Left ventricle myocardium superior (tissue), 1 donor: ENCODE measurements at regions not wholly inside any gene's neighbourhood (a gene's known extent, or its start where the extent isn't known, plus 50 kb on each side); places are given as distances from the start of the nearest gene placed in this dataset.
"Not testable (repeated sequence)": the region's sequence is repeated elsewhere in the genome, so short reads cannot be mapped to it uniquely, and the experiment has no call there.

Source experiments
- ATAC-seq: fragments of 200-7000 bp; cut with Tn5 transposase; one replicate; pipeline ENCODE4 v1.9.1; 2020; ENCODE audit warnings: mild to moderate bottlenecking, moderate library complexity
- DNase-seq: peaks from one replicate; pipeline ENCODE4 v3.0.0-alpha.2; 2020
- intact Hi-C: fragments of 100-400 bp; cut with micrococcal nuclease; formaldehyde crosslinking; loops from one replicate; pipeline ENCODE4 v1.11.0; 2022
- donor health status: DM: no; HTN: yes; CAD: no; lungs with severe emphysema.

DNA sequence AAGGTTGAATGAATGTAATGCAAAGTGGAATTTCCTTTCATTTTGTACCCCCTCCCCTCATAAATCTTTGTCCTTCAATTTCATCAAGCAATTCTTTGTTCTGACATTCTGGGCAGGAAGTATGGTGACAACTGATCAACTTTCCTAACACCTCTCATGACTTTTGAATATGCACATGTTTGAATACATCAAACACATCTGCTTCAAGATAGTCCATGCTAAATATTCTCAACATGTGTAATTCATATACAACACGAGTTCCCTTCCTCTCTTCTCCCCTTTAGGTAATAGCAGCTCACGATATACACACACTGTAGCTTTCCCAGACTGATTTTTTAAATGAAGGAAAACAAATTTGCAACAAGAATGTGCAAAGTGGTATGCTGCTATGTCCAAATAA is 103.6 kb upstream of the EFNA5 start:
- no peak for DNase-seq
- no peak for ATAC-seq
- intact Hi-C loops = no loop called here

DNA sequence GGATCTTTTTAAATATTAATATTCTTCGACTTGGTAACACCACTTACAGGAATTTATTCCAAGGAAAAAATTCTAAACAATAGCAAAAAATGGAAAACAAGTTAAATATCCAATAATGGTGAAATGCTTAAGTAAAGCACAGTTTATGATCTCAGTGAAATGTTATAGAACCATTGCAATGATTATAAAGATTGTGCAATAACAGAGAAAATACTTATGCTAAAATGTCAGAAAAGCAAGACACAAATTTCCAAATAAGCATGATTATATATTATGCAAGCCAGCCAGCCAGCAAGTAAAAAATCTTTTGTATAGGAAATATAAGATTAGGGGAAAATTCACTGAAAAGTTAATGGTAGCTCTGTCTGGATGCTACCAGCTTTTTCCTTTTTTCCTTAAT is 102.7 kb upstream of the EFNA5 start:
- intact Hi-C loops = no loop called here
- DNase-seq (no peak), ATAC-seq (no peak)

DNA sequence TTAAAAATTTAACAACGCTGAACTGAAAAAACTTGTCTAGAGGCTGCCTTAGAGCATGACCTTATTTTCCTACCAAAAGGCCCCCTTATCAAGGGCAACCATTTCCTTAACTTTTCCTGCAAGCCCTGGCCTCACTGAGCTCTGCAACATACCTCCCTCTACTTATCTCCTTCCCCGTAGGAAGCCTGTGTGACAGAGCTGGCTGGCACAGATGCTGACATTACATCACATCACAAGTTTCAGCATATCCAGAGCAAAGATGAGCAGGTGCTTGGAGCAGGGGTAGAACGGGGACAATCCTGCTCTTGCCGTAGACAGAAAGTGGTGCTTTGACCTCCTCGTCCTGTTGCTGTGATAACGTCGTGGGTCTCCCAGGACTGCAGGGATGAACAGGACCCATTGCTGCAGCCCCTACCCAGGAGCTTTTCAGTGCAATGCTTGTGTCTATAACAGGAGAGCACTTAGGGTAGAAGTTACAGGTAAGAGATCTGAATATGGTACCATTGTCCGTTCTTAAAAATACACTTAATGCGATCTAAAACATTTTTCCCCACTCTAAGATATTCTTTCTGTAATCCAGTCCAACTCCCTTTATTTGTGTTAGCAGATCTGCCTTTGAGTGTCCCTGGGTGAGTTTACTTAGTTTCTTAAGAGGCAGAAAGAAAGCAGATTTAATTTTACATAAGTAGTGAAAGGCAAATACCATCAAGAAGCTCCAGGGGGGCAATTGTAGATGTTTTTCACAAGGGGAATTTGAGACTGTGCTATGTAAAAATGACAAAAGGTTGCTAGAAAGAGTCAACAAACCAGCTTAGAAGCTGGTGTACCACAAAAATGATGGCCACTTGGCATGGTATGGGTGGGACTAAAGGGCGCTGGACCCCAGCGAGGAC is 101.9 kb upstream of the EFNA5 start:
- peak; percentile 39 for DNase-seq
- intact Hi-C loops = no loop called here
- ATAC-seq = peak; percentile 97

DNA sequence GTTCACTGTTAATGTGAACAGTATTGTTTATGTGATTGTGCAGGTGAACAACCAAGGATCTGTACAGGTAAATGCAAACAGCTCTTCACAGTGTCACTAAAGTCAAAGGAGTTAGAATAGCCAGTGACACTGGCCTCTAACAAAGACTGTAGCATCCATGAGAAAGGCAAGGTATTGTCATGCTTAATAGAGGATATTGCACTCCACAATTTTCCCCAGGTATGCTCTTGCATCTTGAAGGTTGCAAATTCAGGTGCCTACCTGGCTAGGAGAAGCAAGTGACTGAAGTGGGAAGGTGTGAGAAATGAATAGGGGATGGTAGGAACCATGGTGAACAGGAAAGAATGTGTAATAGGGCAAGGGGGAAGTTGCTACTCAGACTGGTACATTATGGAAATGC is 101.2 kb upstream of the EFNA5 start:
- ATAC-seq (no peak), DNase-seq (no peak)
- intact Hi-C loops = no loop called here

DNA sequence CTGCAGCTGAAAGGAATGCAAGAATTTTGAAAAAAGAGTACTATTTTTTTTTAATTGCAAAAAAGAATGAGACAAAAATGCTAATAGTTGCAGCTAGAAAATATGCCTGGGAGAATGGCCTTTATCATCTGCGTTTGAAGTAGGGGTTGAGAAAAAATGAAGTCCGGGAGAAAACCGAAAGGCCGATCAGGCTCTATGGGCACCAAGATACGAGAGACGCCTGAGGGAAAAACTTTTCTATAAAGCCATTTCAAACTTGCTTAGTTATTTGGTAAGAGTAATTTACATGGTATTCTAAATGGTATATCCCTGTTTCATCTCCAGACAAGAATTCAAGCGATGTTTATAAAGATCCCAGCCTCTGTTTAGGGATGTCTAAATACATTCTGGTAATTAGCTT is 99.3 kb upstream of the EFNA5 start:
- intact Hi-C loops = no loop called here
- no peak for ATAC-seq
- no peak for DNase-seq

DNA sequence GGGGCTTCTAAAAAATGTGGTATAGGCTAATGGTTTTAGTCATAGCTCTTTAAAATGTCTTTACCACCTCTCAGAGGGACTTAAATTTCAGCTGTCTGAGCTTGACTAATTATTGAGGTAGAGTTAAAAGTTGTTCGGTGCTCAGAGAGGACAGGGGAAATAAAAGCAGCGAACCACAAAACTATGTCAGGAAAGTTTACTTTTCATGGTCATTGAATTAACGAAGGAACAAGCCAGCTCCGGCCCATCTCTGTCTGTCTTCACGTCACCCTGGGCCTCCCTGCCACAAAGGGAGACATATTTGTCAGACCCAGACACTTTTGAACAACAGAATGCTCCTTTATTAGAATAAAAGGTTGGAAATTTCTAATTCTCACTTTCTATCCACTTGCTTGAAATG is 98.8 kb upstream of the EFNA5 start:
- intact Hi-C loops = no loop called here

DNA sequence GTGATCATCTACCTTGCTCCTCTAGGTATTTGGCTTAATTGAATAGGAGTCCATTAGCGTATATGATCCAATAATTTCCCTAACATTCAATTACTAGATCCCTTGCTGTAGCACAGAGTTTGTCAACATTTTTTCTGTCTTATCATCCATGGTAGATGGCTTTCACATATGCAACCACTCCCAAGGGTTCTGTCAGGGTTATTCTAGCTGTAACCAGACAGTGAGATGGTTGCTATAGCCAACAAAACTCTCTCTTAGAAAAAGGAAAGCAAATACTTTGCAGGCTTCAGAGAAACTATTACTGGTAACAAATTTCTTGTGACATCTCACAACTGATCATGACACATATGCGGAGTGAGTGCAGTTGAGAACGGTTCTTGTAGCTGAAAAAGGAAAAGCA is 96.2 kb upstream of the EFNA5 start:
- DNase-seq = no peak
- intact Hi-C loops = no loop called here
- no peak for ATAC-seq

More for the DNA sequence above, 98.8 kb upstream of the EFNA5 start:
- ATAC-seq = no peak
- DNase-seq = no peak

DNA sequence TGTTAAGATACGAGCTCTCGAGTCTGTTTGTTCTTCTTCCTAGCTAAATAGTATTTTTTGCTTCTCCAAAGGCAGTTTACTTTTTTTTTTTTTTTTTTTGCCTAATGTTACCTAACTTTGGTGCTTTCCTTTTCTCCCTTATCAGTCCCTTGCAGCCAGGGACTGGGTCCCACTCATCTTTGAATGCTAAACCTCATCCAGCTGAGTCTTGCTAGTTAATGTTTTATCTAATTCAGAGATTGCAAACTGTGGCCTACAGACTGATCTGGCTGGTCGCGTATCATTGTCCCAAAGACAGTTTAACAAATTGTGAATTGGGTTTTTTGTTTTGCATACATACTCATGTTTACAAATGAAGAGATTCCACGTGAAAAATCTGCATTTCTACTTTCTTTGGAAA is 95.7 kb upstream of the EFNA5 start:
- DNase-seq (no peak), ATAC-seq (no peak)
- intact Hi-C loops = no loop called here

DNA sequence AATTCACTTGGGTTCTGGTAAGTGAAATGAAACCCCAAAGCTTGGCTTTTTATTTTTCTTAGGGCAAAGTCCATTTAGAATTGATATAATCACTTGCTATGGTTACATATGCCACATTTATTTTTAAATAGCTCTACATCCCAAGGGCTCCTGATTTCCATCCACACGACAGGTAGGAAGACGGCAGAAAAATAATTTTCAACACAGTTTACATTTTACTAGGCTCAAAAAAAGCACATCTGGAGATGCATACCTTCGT is 95.0 kb upstream of the EFNA5 start:
- DNase-seq (no peak), ATAC-seq (no peak)
- intact Hi-C loops = no loop called here

DNA sequence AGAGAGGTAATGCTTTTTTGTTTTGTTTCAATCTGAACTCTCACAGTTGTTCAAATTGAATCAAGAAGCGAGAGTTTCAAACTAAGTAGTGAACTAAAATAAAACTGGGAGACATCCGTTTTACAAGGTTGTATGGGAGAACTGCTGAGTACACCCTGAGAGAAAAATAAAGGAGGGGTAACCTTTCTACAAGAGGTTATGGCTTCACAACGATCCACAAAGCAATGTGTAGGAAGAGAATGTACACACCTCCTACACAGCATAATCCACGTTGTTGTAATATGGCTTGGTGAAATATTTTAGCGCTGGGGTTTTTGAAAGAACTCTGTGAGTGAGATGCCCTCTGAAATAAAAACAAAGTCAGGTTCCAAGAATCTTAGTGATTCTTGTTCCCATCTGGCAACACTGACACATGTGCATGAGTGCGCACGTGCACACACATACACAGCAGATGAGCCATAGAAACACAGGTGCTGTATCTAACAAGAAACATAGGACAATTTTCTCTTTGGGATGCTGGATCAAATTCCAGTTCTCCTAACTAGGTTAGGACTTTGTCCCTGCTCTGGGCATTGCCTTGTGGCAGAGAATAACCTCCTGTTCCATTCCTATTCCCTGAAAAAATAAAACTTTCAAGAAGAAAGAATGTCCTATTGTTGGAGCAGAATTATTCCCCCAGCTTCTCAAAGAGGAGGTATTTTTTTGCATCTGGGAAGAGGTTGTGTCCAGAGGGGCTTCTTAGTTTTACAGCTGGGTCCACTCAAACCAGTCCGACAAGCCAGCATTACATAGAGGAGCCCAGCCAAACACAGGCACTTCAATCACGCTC is 94.5 kb upstream of the EFNA5 start:
- DNase-seq (no peak), ATAC-seq (no peak)
- intact Hi-C loops = no loop called here

DNA sequence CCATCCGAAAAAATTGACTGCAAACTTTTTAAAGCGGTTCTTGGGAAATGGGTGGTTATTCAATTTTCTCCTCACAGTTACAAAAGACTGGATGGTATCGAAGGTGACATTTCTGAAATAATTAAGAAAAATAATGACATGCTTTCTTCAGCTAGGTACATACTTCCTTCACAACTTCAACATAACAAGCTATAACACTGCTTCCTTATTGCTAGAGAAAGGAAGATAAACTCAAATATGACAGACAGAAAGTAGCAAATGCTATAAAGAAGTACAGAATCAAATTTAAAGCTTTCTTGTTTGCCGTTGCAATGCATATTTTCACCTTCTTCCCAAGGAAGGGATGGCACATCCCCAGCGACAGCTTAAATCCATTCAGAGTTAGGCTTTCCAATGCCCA is 93.5 kb upstream of the EFNA5 start:
- no peak for DNase-seq
- no peak for ATAC-seq
- intact Hi-C loops = no loop called here

DNA sequence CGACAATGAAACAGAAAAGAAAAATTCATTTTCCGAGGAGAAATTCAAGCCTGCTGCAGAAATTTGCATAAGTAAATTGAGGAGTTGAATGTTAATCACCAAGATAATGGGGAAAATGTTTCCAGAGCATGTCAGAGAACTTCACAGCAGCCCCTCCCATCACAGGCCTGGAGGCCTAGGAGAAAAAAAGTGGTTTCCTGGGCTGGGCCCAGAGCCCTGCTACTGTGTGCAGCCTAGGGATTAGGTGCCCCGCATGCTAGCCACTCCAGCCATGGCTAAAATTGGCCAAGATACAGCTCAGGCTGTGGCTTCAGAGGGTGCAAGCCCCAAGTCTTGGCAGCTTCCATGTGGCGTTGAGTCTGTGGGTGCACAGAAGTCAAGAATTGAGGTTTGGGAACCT is 82.7 kb upstream of the EFNA5 start:
- DNase-seq (no peak), ATAC-seq (no peak)
- intact Hi-C loops = no loop called here

DNA sequence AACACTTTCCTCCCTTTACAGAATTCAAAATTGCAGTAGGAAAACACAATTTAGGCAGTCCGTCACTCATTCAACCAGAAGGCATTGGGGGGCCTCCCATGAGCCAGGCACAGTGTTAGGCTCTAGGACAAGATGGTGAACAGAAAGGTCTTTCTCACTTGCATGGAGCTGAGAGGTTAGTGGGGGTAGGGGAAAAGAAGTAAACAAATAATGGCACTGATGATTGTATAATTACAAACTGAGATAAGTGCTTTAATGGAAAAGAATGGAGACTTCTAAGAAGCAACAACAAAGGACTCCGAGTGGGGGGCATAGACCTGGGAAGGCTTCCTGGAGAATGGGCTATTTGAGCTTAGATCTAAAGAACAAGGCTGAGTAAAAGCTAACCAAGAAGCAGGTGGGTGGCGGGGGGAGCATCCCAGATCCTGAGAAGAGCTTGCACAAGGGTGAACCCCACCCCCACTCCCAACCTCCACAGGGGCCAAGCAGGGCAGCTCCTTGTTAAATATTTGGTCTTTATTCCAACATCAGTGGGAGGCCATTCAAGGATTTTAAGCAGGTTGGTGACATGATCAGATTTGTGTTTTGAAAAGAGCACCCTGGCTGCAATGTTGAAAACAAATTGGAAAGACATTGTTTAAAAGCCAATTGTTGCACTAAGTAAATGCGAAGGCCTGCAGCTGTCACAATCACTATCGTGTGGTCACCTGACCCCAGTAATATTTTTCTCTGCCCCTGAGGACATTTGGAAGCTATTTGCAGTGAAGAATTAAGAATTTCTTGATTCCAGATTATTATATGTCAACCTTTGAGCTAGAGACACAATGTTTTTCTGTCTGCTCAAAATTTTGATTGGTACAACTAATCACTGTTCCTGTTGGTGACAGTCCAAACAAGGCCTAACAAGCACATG is 73.9 kb upstream of the EFNA5 start:
- DNase-seq (no peak), ATAC-seq (no peak)
- intact Hi-C loops = no loop called here

DNA sequence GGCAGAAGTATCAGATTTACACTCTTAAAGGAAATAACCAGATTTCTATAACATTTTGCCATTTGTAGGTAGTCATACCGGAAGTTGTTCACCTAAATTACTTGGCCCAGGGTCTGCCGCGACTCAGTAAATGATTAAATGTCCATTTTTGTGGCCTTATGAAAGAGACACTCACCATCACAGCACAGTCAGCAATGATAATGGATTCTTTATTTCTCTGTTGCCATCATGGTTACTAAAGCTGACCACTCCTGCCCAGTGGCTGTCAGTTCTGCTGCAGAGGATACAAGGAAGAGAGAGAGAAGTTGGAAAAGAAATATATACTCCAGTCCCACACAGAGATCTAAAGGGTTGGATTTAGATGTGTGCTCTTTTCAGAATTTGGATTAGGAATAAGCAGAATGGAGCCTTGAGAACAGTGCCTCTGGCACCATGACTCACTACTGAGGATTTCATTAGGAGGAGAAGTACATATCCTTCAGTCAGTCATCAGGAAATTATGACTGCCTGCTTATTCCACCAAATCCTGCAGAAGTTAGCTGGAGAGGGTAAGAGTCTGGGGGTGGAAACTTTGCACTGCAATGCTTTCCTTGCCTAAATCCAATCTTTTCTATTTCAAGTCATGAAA is 72.8 kb upstream of the EFNA5 start:
- intact Hi-C loops = no loop called here
- DNase-seq = no peak
- no peak for ATAC-seq

DNA sequence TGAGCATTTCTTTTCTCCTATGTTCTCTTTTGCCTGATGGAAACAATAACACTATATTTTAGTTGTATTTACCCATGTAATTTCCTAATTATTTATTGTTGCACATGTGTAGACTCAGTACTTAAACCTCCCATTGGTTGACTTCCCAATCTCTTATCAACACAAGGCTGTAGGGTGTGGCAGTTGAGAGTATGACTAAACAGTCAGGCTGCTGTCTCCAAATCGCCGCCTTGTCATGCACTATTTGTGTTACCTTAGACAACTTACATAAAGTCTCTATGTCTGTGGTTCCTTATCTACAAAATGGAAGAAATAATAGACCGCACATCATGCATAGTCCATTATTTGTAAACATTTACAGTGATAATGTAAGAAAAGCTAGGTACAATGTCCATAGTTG is 68.9 kb upstream of the EFNA5 start:
- ATAC-seq = no peak
- DNase-seq = no peak
- intact Hi-C loops = no loop called here

DNA sequence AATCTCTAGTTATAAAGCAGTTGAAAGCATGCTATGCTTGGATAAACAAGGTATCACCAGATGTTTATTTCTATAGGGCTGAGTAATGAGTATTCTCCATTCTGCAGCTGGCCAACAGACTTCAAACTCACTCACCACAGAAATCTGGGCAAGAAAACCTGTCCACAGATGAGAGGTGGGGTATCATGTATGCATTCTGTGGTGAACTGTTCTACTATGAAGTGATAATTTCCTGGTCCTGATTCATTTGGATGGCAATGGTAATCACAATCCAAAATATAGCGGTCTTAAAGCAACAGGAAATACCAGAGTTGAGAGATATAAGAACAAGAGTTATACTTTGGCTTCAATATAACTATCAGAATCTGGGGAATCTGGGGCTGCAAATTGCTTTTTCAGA is 65.9 kb upstream of the EFNA5 start:
- DNase-seq (no peak), ATAC-seq (no peak)
- intact Hi-C loops = no loop called here

DNA sequence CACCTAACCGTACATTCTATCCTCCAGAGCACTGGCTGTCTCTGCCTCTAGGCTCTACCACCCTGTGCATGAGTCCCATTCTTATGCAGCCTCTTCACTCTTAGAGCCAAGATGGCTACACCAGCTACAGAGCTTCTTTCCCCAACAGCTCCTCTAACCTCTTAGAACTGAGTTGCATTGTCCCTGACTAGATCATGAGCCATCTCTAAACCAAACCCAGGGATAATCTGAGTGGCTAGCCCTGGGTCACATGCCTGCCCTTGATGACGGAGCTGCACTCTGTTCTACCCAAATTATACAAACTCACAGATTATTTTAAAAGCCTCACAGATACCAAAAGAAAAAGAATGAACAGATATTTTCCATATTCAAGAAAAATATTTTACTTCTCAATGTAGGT is 65.4 kb upstream of the EFNA5 start:
- ATAC-seq, intact Hi-C loops, DNase-seq: not testable (repeated sequence)

DNA sequence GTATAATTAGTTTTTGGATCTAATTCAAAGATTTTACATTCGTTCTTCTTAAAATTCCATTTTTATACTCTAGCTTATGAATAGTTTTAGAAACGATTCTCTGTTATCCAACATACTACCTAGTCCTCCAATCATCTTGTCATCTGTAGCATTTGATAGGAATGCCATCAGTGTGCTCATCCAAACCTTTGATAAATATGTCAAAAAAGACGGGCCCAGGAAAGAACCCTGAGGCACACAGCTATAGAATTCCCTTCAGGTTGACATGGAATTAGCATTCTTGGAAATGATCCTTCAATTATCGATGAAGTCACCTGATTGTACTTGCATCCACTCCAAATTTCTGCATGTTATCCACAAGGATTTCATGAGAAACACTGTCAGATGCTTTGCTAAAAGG is 64.8 kb upstream of the EFNA5 start:
- intact Hi-C loops = no loop called here
- no peak for DNase-seq
- ATAC-seq = no peak

DNA sequence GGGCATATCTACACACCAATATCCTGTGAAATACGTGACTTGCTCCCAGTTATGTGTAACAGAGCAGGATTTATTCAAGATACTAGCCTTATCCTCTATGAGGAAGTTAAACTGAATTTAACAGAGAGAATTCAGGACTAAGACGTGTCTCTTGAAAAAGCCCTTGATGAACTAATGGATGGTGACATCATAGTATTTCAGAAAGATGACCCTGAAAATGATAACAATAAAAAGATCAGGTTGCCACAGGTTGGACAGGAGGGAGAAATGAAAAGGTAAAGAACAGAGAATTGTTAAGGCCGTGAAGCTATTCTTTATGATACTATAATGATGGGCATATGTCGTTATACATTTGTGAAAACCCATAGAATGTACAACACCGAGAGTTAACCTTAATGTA is 56.2 kb upstream of the EFNA5 start:
- intact Hi-C loops = no loop called here
- no peak for ATAC-seq
- no peak for DNase-seq

DNA sequence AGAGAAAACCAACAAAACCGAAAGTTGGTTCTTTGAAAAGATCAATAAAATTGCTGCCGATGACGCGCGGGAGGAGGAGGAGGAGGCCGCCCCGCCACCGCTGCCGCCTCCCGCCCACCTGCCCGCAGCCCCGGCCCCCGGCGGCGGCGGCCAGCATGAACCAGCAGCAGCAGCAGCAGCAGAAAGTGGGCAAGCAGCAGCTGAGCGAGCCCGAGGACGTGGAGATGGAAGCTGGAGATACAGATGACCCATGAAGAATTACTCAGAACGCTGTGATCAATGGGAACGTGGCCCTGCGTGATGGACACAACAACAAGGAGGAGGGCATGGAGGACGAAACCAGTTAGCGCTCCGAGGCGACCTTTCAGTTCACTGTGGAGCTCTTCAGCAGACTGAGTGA is 53.9 kb upstream of the EFNA5 start:
- ATAC-seq = no peak
- intact Hi-C loops = no loop called here
- DNase-seq = no peak
